ENCODE measurements at regions not wholly inside any gene's neighbourhood (a gene's known extent, or its start where the extent isn't known, plus 50 kb on each side); places are given as distances from the start of the nearest gene placed in this dataset.

DNA sequence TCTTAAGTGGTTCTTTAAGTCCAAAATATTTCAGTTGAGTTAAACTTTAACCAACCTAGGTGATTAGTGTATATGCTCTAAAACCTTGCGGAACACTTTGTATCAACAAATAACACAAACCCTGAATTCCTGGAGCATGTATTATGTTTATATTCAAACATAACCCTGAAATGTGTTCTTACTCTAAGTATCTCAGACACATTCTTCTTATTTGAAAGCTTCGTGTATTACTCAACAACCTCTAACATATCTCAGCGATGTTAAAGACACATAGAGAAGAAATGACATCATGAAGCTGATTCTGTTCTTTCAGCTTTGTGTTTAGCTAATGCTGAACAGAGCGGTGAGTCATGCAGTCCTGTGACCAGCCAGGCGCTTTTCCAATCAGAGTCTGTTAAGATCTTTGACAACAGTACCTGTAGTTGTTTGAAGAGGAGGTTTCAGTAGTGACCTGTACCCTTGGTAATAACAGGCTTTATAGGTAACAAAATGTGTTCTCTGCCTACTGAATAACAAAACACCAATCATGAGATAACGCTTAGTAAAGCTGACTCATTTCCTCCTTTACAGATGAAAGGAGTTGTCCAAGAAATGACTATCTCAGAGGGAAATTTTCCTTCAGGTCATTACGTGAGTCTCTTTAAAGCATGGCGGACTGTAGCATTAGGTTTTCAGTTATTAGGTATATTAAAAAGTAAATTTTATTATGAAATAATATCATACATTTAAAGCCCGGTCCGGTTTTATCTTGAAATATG is 67.3 kb upstream of the KLF6 start (continued):
- TF ChIP-seq, protein P1, sequence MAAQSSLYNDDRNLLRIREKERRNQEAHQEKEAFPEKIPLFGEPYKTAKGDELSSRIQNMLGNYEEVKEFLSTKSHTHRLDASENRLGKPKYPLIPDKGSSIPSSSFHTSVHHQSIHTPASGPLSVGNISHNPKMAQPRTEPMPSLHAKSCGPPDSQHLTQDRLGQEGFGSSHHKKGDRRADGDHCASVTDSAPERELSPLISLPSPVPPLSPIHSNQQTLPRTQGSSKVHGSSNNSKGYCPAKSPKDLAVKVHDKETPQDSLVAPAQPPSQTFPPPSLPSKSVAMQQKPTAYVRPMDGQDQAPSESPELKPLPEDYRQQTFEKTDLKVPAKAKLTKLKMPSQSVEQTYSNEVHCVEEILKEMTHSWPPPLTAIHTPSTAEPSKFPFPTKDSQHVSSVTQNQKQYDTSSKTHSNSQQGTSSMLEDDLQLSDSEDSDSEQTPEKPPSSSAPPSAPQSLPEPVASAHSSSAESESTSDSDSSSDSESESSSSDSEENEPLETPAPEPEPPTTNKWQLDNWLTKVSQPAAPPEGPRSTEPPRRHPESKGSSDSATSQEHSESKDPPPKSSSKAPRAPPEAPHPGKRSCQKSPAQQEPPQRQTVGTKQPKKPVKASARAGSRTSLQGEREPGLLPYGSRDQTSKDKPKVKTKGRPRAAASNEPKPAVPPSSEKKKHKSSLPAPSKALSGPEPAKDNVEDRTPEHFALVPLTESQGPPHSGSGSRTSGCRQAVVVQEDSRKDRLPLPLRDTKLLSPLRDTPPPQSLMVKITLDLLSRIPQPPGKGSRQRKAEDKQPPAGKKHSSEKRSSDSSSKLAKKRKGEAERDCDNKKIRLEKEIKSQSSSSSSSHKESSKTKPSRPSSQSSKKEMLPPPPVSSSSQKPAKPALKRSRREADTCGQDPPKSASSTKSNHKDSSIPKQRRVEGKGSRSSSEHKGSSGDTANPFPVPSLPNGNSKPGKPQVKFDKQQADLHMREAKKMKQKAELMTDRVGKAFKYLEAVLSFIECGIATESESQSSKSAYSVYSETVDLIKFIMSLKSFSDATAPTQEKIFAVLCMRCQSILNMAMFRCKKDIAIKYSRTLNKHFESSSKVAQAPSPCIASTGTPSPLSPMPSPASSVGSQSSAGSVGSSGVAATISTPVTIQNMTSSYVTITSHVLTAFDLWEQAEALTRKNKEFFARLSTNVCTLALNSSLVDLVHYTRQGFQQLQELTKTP (IDR thresholded peaks at IDR 0.05; ENCODE audit: low read depth in 1 of 2, partially characterized antibody in 2 of 2): peak; percentile 48 to 82
- no peak for TF ChIP-seq BMI1 (IDR thresholded peaks at IDR 0.05; ENCODE audit: low read length)
- no peak for TF ChIP-seq ARHGAP35 (IDR thresholded peaks at IDR 0.05; ENCODE audit: partially characterized antibody)
- TF ChIP-seq MEF2D (tag; conservative IDR thresholded peaks at IDR 0.05; ENCODE audit: low read depth): peak; percentile 79; the same call in 1 of the 2 replicates
- peak; percentile 82 for TF ChIP-seq GTF2E2 (tag; IDR thresholded peaks at IDR 0.05)
- TF ChIP-seq RNF2 (IDR thresholded peaks at IDR 0.05): 0 out of 2 replicates have a peak, but pooled peaks have one; percentile 33
- TF ChIP-seq HCFC1 (IDR thresholded peaks at IDR 0.05; ENCODE audit: low read depth, low read length): no peak
- TF ChIP-seq, protein P2, sequence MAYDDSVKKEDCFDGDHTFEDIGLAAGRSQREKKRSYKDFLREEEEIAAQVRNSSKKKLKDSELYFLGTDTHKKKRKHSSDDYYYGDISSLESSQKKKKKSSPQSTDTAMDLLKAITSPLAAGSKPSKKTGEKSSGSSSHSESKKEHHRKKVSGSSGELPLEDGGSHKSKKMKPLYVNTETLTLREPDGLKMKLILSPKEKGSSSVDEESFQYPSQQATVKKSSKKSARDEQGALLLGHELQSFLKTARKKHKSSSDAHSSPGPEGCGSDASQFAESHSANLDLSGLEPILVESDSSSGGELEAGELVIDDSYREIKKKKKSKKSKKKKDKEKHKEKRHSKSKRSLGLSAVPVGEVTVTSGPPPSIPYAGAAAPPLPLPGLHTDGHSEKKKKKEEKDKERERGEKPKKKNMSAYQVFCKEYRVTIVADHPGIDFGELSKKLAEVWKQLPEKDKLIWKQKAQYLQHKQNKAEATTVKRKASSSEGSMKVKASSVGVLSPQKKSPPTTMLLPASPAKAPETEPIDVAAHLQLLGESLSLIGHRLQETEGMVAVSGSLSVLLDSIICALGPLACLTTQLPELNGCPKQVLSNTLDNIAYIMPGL (CRISPR knock-in tag; IDR thresholded peaks at IDR 0.05): no peak
- TF ChIP-seq, protein P3, sequence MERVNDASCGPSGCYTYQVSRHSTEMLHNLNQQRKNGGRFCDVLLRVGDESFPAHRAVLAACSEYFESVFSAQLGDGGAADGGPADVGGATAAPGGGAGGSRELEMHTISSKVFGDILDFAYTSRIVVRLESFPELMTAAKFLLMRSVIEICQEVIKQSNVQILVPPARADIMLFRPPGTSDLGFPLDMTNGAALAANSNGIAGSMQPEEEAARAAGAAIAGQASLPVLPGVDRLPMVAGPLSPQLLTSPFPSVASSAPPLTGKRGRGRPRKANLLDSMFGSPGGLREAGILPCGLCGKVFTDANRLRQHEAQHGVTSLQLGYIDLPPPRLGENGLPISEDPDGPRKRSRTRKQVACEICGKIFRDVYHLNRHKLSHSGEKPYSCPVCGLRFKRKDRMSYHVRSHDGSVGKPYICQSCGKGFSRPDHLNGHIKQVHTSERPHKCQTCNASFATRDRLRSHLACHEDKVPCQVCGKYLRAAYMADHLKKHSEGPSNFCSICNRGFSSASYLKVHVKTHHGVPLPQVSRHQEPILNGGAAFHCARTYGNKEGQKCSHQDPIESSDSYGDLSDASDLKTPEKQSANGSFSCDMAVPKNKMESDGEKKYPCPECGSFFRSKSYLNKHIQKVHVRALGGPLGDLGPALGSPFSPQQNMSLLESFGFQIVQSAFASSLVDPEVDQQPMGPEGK (CRISPR knock-in tag; IDR thresholded peaks at IDR 0.05; ENCODE audit: borderline replicate concordance): no peak
- TF ChIP-seq SP1 (CRISPR knock-in tag; IDR thresholded peaks at IDR 0.05): no peak
- TF ChIP-seq TCF3 (CRISPR knock-in tag; IDR thresholded peaks at IDR 0.05): peak; percentile 18; the same call in 1 of the 2 replicates
- TF ChIP-seq CHD1 (IDR thresholded peaks at IDR 0.05; ENCODE audit: low read length): no peak
- TF ChIP-seq FOXK2 (conservative IDR thresholded peaks at IDR 0.05 in 1 of 2, IDR thresholded peaks at IDR 0.05 in 1 of 2; ENCODE audit: low read depth in 2 of 2): peak; percentile 58 to 68; a peak in 2 of 4 replicates
- TF ChIP-seq, protein P4, sequence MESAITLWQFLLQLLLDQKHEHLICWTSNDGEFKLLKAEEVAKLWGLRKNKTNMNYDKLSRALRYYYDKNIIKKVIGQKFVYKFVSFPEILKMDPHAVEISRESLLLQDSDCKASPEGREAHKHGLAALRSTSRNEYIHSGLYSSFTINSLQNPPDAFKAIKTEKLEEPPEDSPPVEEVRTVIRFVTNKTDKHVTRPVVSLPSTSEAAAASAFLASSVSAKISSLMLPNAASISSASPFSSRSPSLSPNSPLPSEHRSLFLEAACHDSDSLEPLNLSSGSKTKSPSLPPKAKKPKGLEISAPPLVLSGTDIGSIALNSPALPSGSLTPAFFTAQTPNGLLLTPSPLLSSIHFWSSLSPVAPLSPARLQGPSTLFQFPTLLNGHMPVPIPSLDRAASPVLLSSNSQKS (CRISPR knock-in tag; IDR thresholded peaks at IDR 0.05): no peak
- TF ChIP-seq ZNF507 (tag; conservative IDR thresholded peaks at IDR 0.05): no peak
- no peak for TF ChIP-seq ZNF224 (CRISPR knock-in tag; IDR thresholded peaks at IDR 0.05)
- no peak for TF ChIP-seq PHF21A (IDR thresholded peaks at IDR 0.05; ENCODE audit: borderline replicate concordance, low read depth)
- TF ChIP-seq CBFB (CRISPR knock-in tag; IDR thresholded peaks at IDR 0.05): no peak

All from K562 (cell line).